Liver (tissue), 8 donors: ENCODE measurements at regions not wholly inside any gene's neighbourhood (a gene's known extent, or its start where the extent isn't known, plus 50 kb on each side); places are given as distances from the start of the nearest gene placed in this dataset.

Source experiments
- DNase-seq: peaks from one replicate; pipeline ENCODE4 v3.0.0-alpha.2; 2017; ENCODE audit warnings: low spot score
- H3K27ac ChIP-seq, 2 donors: one replicate each; pipeline ENCODE4 v1.7.0; 2013; ENCODE audit warnings: inconsistent platforms in 2 of 2, low read length in 2 of 2, control low read depth in 1 of 2, low read depth in 1 of 2, mild to moderate bottlenecking in 1 of 2
- H3K27me3 ChIP-seq, 4 donors: one replicate each; pipeline versions ENCODE4 v1.6.1 to v1.7.0; 2013; ENCODE audit warnings: low read length in 3 of 4, inconsistent platforms in 1 of 4, mild to moderate bottlenecking in 1 of 4, moderate library complexity in 1 of 4; ENCODE audit not compliant: control insufficient read depth in 4 of 4, insufficient read depth in 4 of 4
- H3K36me3 ChIP-seq, 4 donors: one replicate each; pipeline versions ENCODE4 v1.6.1 to v1.7.0; 2013; ENCODE audit warnings: low read length in 3 of 4, mild to moderate bottlenecking in 3 of 4, low read depth in 1 of 4, moderate library complexity in 1 of 4; ENCODE audit not compliant: control insufficient read depth in 4 of 4, insufficient read depth in 3 of 4
- H3K4me1 ChIP-seq, 4 donors: one replicate each; pipeline versions ENCODE4 v1.6.1 to v1.7.0; 2013; ENCODE audit warnings: low read length in 3 of 4, mild to moderate bottlenecking in 3 of 4, moderate library complexity in 1 of 4; ENCODE audit not compliant: control insufficient read depth in 4 of 4, insufficient read depth in 4 of 4
- H3K4me3 ChIP-seq, 3 donors: one replicate each; pipeline versions ENCODE4 v1.6.1 to v1.7.0; 2013; ENCODE audit warnings: low read length in 3 of 3, control low read depth in 1 of 3, low read depth in 1 of 3, mild to moderate bottlenecking in 1 of 3
- H3K9ac ChIP-seq, 2 donors: one replicate each; pipeline ENCODE4 v1.7.0; 2013; ENCODE audit warnings: low read length in 2 of 2, mild to moderate bottlenecking in 2 of 2, moderate library complexity in 2 of 2, control low read depth in 1 of 2, low read depth in 1 of 2
- H3K9me3 ChIP-seq, 4 donors: one replicate each; pipeline versions ENCODE4 v1.6.1 to v1.7.0; 2013; ENCODE audit warnings: low read length in 3 of 4; ENCODE audit not compliant: control insufficient read depth in 4 of 4
- ATF3 ChIP-seq: IDR thresholded peaks from 2 replicates; pipeline ENCODE4 v1.6.1; 2016; ENCODE audit warnings: antibody characterized with exemption
- CTCF ChIP-seq: fragments of 150-350 bp; IDR thresholded peaks from 2 replicates; pipeline ENCODE4 v1.5.1; 2017; ENCODE audit warnings: improper control_type of control experiment, low read depth, low read length; ENCODE audit not compliant: missing input control
- EGR1 ChIP-seq, 2 donors: IDR thresholded peaks; 2 replicates each; pipeline ENCODE4 v1.6.1; 2016 to 2018; ENCODE audit warnings: antibody characterized with exemption in 2 of 2, low read depth in 2 of 2
- FOXA1 ChIP-seq: IDR thresholded peaks from 2 replicates; pipeline ENCODE4 v1.6.1; 2016; ENCODE audit warnings: antibody characterized with exemption
- FOXA2 ChIP-seq: IDR thresholded peaks from 2 replicates; pipeline ENCODE4 v1.6.1; 2016; ENCODE audit warnings: antibody characterized with exemption
- GABPA ChIP-seq, 2 donors: IDR thresholded peaks in 1 of 2; conservative IDR thresholded peaks in 1 of 2; 2 replicates each; pipeline ENCODE4 v1.6.1; 2016; ENCODE audit warnings: antibody characterized with exemption in 2 of 2, mild to moderate bottlenecking in 1 of 2, moderate library complexity in 1 of 2
- HNF4A ChIP-seq, 2 donors: conservative IDR thresholded peaks; 2 replicates each; pipeline ENCODE4 v1.6.1; 2016; ENCODE audit warnings: antibody characterized with exemption in 2 of 2, mild to moderate bottlenecking in 2 of 2
- HNF4G ChIP-seq: IDR thresholded peaks from 2 replicates; pipeline ENCODE4 v1.6.1; 2016; ENCODE audit warnings: antibody characterized with exemption
- JUND ChIP-seq, 2 donors: IDR thresholded peaks; 2 replicates each; pipeline ENCODE4 v1.6.1; 2016; ENCODE audit warnings: antibody characterized with exemption in 2 of 2
- MAX ChIP-seq: IDR thresholded peaks from 2 replicates; pipeline ENCODE4 v1.6.1; 2016; ENCODE audit warnings: antibody characterized with exemption
- NR2F2 ChIP-seq: IDR thresholded peaks from 2 replicates; pipeline ENCODE4 v1.6.1; 2016; ENCODE audit warnings: antibody characterized with exemption
- RAD21 ChIP-seq, 2 donors: IDR thresholded peaks; 2 replicates each; pipeline ENCODE4 v1.6.1; 2016; ENCODE audit warnings: antibody characterized with exemption in 2 of 2, mild to moderate bottlenecking in 2 of 2
- REST ChIP-seq: IDR thresholded peaks from 2 replicates; pipeline ENCODE4 v1.6.1; 2016; ENCODE audit warnings: antibody characterized with exemption, mild to moderate bottlenecking
- RXRA ChIP-seq, 2 donors: IDR thresholded peaks; 2 replicates each; pipeline ENCODE4 v1.6.1; 2017 to 2018; ENCODE audit warnings: antibody characterized with exemption in 2 of 2, mild to moderate bottlenecking in 1 of 2
- SP1 ChIP-seq: IDR thresholded peaks from 2 replicates; pipeline ENCODE4 v1.6.1; 2018; ENCODE audit warnings: antibody characterized with exemption, mild to moderate bottlenecking
- TAF1 ChIP-seq: conservative IDR thresholded peaks from 2 replicates; pipeline ENCODE4 v1.6.1; 2016; ENCODE audit warnings: antibody characterized with exemption, mild to moderate bottlenecking
- YY1 ChIP-seq: IDR thresholded peaks from 2 replicates; pipeline ENCODE4 v1.6.1; 2016; ENCODE audit warnings: antibody characterized with exemption, mild to moderate bottlenecking
- ZBTB33 ChIP-seq: IDR thresholded peaks from 2 replicates; pipeline ENCODE4 v1.6.1; 2016; ENCODE audit warnings: antibody characterized with exemption
- WGBS: extraction: QIAGEN DNeasy Blood & Tissue Kit; methylation state at CpG from one replicate; pipeline ENCODE4 v1.1.7; 2013; 5-methylcytosine and 5-hydroxymethylcytosine counted together
- donor health status: healthy.
- donor health status: healthy.
- donor health status: healthy.
- donor health status: healthy.
- donor health status: healthy.

GRCh38 chr21:43291347-43291950 is 122.6 kb downstream of the CRYAA start:
- peaks cover 0 to 14% (median 9%) of the 10 kb centered on the region in 4 donors for H3K4me1 ChIP-seq

GRCh38 chr21:43290421-43291346 is 121.9 kb downstream of the CRYAA start:
- no peaks in the 10 kb centered on the region for H3K36me3 ChIP-seq
- WGBS: 89% methylated on average over 36 of the region's 36 CpGs
- H3K27me3 ChIP-seq: no peaks in the 10 kb centered on the region
- DNase-seq: no peak
- TF ChIP-seq EGR1 (IDR thresholded peaks at IDR 0.05; ENCODE audit: low read depth in 2 of 2): no peak
- TF ChIP-seq NR2F2: no peak
- TF ChIP-seq ATF3: no peak
- no peak for TF ChIP-seq SP1
- TF ChIP-seq HNF4G: no peak
- TF ChIP-seq YY1: no peak
- TF ChIP-seq RAD21 (IDR thresholded peaks at IDR 0.05): no peak
- no peak for TF ChIP-seq TAF1
- no peak for TF ChIP-seq REST
- TF ChIP-seq GABPA (IDR thresholded peaks at IDR 0.05 in 1 of 2, conservative IDR thresholded peaks at IDR 0.05 in 1 of 2): no peak
- TF ChIP-seq MAX: no peak
- TF ChIP-seq JUND (IDR thresholded peaks at IDR 0.05): no peak
- TF ChIP-seq HNF4A (conservative IDR thresholded peaks at IDR 0.05): no peak
- no peak for TF ChIP-seq CTCF
- TF ChIP-seq FOXA1: no peak
- TF ChIP-seq FOXA2: no peak
- TF ChIP-seq RXRA (IDR thresholded peaks at IDR 0.05): no peak
- TF ChIP-seq ZBTB33: no peak
- no peak overlapping the region for H3K4me3 ChIP-seq
- no peak overlapping the region for H3K27ac ChIP-seq
- H3K4me1 ChIP-seq: peaks cover 0 to 14% (median 9%) of the 10 kb centered on the region in 4 donors
- H3K9ac ChIP-seq: no peak overlapping the region
- peaks cover 0 to 4% (median 1%) of the 10 kb centered on the region in 4 donors for H3K9me3 ChIP-seq

More at GRCh38 chr21:43291347-43291950, 122.6 kb downstream of the CRYAA start:
- Histone ChIP-seq H3K27ac (no peak overlapping the region), H3K9me3 (peaks cover 0 to 5% (median 1%) of the 10 kb centered on the region in 4 donors), H3K4me3 (no peak overlapping the region), H3K36me3 (no peaks in the 10 kb centered on the region), H3K27me3 (no peaks in the 10 kb centered on the region), H3K9ac (no peak overlapping the region)
- WGBS: 91% methylated on average over 14 of the region's 14 CpGs
- DNase-seq: no peak
- no peak for TF ChIP-seq HNF4A (conservative IDR thresholded peaks at IDR 0.05)
- no peak for TF ChIP-seq RXRA (IDR thresholded peaks at IDR 0.05)
